GM19395 (cell line): ENCODE measurements at regions not wholly inside any gene's neighbourhood (a gene's known extent, or its start where the extent isn't known, plus 50 kb on each side); places are given as distances from the start of the nearest gene placed in this dataset.

Experiments used
- ATAC-seq: cut with Tn5 transposase; IDR thresholded peaks from one replicate; pipeline ENCODE4 v1.9.1; 2021; ENCODE audit warnings: mild to moderate bottlenecking, moderate library complexity; ENCODE audit not compliant: unreplicated experiment

GRCh38 chr2:12156349-12156748 lies 409.9 kb downstream of the LPIN1 start:
- no peak for ATAC-seq

- ATAC-seq, result no peak
Observed at GRCh38 chr2:12161085-12161484, 414.7 kb downstream of the LPIN1 start.

GRCh38 chr2:12162269-12163247 lies 416.1 kb downstream of the LPIN1 start:
- ATAC-seq, result no peak

GRCh38 chr2:12163866-12164265 lies 417.4 kb downstream of the LPIN1 start:
- no peak for ATAC-seq

GRCh38 chr2:12164689-12165088 lies 418.3 kb downstream of the LPIN1 start:
- no peak for ATAC-seq

- ATAC-seq, result no peak
Observed at GRCh38 chr2:12167525-12168317, 421.3 kb downstream of the LPIN1 start.

- no peak for ATAC-seq
Observed at GRCh38 chr2:12168354-12168753, 421.9 kb downstream of the LPIN1 start.

- no peak for ATAC-seq
Observed at GRCh38 chr2:12168791-12169388, 422.5 kb downstream of the LPIN1 start.

- ATAC-seq, result no peak
Observed at GRCh38 chr2:12169721-12170120, 423.3 kb downstream of the LPIN1 start.

- no peak for ATAC-seq
Observed at GRCh38 chr2:12170121-12170520, 423.7 kb downstream of the LPIN1 start.

GRCh38 chr2:12173271-12173942 lies 427.0 kb downstream of the LPIN1 start:
- no peak for ATAC-seq

- ATAC-seq, result no peak
Observed at GRCh38 chr2:12173943-12174340, 427.5 kb downstream of the LPIN1 start.

GRCh38 chr2:12175323-12175722 lies 428.9 kb downstream of the LPIN1 start:
- no peak for ATAC-seq

GRCh38 chr2:12176623-12177454 lies 430.4 kb downstream of the LPIN1 start:
- peak; percentile 91 for ATAC-seq

GRCh38 chr2:12177455-12178288 lies 431.2 kb downstream of the LPIN1 start:
- peak; percentile 73 for ATAC-seq

GRCh38 chr2:12178289-12179080 lies 432.1 kb downstream of the LPIN1 start:
- ATAC-seq, result no peak

GRCh38 chr2:12180031-12180430 lies 433.6 kb downstream of the LPIN1 start:
- no peak for ATAC-seq

GRCh38 chr2:12183032-12183645 lies 436.7 kb downstream of the LPIN1 start:
- no peak for ATAC-seq
